ENCODE measurements at regions not wholly inside any gene's neighbourhood (a gene's known extent, or its start where the extent isn't known, plus 50 kb on each side); places are given as distances from the start of the nearest gene placed in this dataset.

GRCh38 chr1:239803781-239804180, 287.9 kb upstream of the FMN2 start (continued):
- TF ChIP-seq BRF2 (IDR thresholded peaks at IDR 0.05; ENCODE audit: borderline replicate concordance, insufficient read depth, insufficient read length) = no peak
- no peak for TF ChIP-seq MEIS2 (IDR thresholded peaks at IDR 0.05; ENCODE audit: partially characterized antibody)

- ATAC-seq = no peak
- POLR2A ChIA-PET = no interaction called here
- no TSS peak for BruUV-seq (replicated peaks)
- H3K27me3 ChIP-seq (ENCODE audit: control insufficient read depth in 2 of 2, insufficient read depth in 2 of 2, low read length in 2 of 2) = no peaks in the 10 kb centered on the region
- H3K4me2 ChIP-seq (ENCODE audit: insufficient read depth, low read length) = no peak overlapping the region
- no peaks in the 10 kb centered on the region for H3K9me1 ChIP-seq (ENCODE audit: control insufficient read depth, insufficient read depth, low read length)
- CTCF ChIA-PET (ENCODE audit: low intra/inter-chr PET ratio) = no interaction called here
- in situ Hi-C loops (cut with MboI) (no loop called here), intact Hi-C loops (cut with micrococcal nuclease) (no loop called here)
- WGBS (ENCODE audit: insufficient coverage, low coverage, missing lambda C conversion rate) = 0% methylated on average over 4 of the region's 4 CpGs
- no peaks in the 10 kb centered on the region for H3K4me1 ChIP-seq (replicated peaks in 1 of 2; ENCODE audit: control insufficient read depth in 2 of 2, insufficient read depth in 2 of 2, low read length in 2 of 2)
- no peak for TF ChIP-seq CBX3 (IDR thresholded peaks at IDR 0.05; ENCODE audit: borderline replicate concordance in 1 of 2, low read length in 2 of 2)
- TF ChIP-seq MLX (CRISPR knock-in tag; conservative IDR thresholded peaks at IDR 0.05) = no peak
- no peak for TF ChIP-seq POU5F1 (IDR thresholded peaks at IDR 0.05; ENCODE audit: borderline replicate concordance, low read depth, low read length, partially characterized antibody)
- H3K27ac ChIP-seq (ENCODE audit: extremely low read depth, low read depth, low read length) = no peak overlapping the region
- no peaks in the 10 kb centered on the region for H4K20me1 ChIP-seq (replicated peaks; ENCODE audit: control insufficient read depth, insufficient read depth, low read length)
- no peak overlapping the region for H2AFZ ChIP-seq (ENCODE audit: low read depth, low read length)
- no peak overlapping the region for H3K4me3 ChIP-seq
- no peaks in the 10 kb centered on the region for H3K79me2 ChIP-seq (ENCODE audit: control insufficient read depth, insufficient read depth, low read length)
- FAIRE-seq = no peak
- H3K9me3 ChIP-seq (replicated peaks; ENCODE audit: control insufficient read depth, insufficient read depth, low read depth, low read length) = no peaks in the 10 kb centered on the region; the same call in 1 of the 2 replicates
- no peaks in the 10 kb centered on the region for H3K36me3 ChIP-seq (ENCODE audit: control insufficient read depth, insufficient read depth, low read length)
- DNase-seq (ENCODE audit: extremely low read depth in 1 of 4, low spot score in 3 of 4) = no peak
- H3K9ac ChIP-seq (ENCODE audit: insufficient read depth in 1 of 2, low read depth in 2 of 2, low read length in 2 of 2) = no peak overlapping the region
These were observed 287.4 kb upstream of the FMN2 start for GRCh38 chr1:239804266-239804665.

All from K562 (cell line).